IPS-20b (cell line): ENCODE measurements at regions not wholly inside any gene's neighbourhood (a gene's known extent, or its start where the extent isn't known, plus 50 kb on each side); places are given as distances from the start of the nearest gene placed in this dataset.

Source experiments
- H3K27ac ChIP-seq: one replicate; pipeline ENCODE4 v1.5.1; 2013; ENCODE audit warnings: low read length
- H3K27me3 ChIP-seq: 2 replicates; pipeline ENCODE4 v1.6.1; 2013; ENCODE audit warnings: mild to moderate bottlenecking, low read length, inconsistent platforms; ENCODE audit not compliant: insufficient read depth
- H3K36me3 ChIP-seq: 2 replicates; pipeline ENCODE4 v1.6.1; 2013; ENCODE audit warnings: low read depth, mild to moderate bottlenecking, inconsistent platforms, low read length, moderate library complexity; ENCODE audit not compliant: insufficient read depth
- H3K4me1 ChIP-seq: 2 replicates; pipeline ENCODE4 v1.6.1; 2013; ENCODE audit warnings: mild to moderate bottlenecking, control low read depth, inconsistent platforms, low read length, moderate library complexity; ENCODE audit not compliant: insufficient read depth
- H3K4me3 ChIP-seq: 2 replicates; pipeline ENCODE4 v1.5.1; 2013; ENCODE audit warnings: mild to moderate bottlenecking, low read length, inconsistent platforms
- H3K9ac ChIP-seq: 2 replicates; pipeline ENCODE4 v1.6.1; 2013; ENCODE audit warnings: low read depth, mild to moderate bottlenecking, inconsistent platforms, low read length, moderate library complexity
- H3K9me3 ChIP-seq: 2 replicates; pipeline ENCODE4 v1.6.1; 2013; ENCODE audit warnings: mild to moderate bottlenecking, low read depth, low read length, inconsistent platforms; ENCODE audit not compliant: insufficient read depth

DNA sequence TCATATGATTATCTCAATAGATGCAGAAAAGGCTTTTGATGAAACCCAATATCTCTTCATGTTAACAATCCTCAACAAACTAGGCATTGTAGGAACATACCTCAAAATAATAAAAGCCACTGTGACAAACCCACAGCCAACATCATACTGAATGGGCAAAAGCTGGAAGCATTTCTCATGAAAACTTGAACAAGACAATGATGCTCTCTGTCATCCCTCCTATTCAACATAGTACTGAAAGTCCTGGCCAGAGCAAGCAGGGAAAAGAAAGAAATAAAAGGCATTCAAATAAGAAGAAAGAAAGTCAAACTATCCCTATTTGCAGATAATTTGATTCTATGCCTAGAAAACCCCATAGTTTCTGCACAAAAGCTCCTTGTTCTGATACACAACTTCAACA is 999.2 kb upstream of the GOT2 start:
- Histone ChIP-seq H3K9ac (no peak overlapping the region), H3K4me1 (no peaks in the 10 kb centered on the region), H3K27ac (no peak overlapping the region), H3K27me3 (no peaks in the 10 kb centered on the region), H3K36me3 (no peaks in the 10 kb centered on the region), H3K9me3 (no peaks in the 10 kb centered on the region), H3K4me3 (no peak overlapping the region)

GRCh38 chr16:59729613-59730012 is 995.5 kb upstream of the GOT2 start:
- Histone ChIP-seq H3K36me3 (no peaks in the 10 kb centered on the region), H3K27me3 (no peaks in the 10 kb centered on the region), H3K9ac (no peak overlapping the region), H3K4me3 (no peak overlapping the region), H3K9me3 (no peaks in the 10 kb centered on the region), H3K4me1 (no peaks in the 10 kb centered on the region), H3K27ac (no peak overlapping the region)

GRCh38 chr16:59719121-59719520 is 985.0 kb upstream of the GOT2 start:
- no peak overlapping the region for H3K9ac ChIP-seq
- no peak overlapping the region for H3K4me3 ChIP-seq
- H3K36me3 ChIP-seq: no peaks in the 10 kb centered on the region
- H3K27me3 ChIP-seq: no peaks in the 10 kb centered on the region
- no peaks in the 10 kb centered on the region for H3K9me3 ChIP-seq
- H3K27ac ChIP-seq: no peak overlapping the region
- H3K4me1 ChIP-seq: no peaks in the 10 kb centered on the region

- H3K27ac ChIP-seq: no peak overlapping the region
- no peaks in the 10 kb centered on the region for H3K4me1 ChIP-seq
- H3K27me3 ChIP-seq: no peaks in the 10 kb centered on the region
- H3K4me3 ChIP-seq: no peak overlapping the region
- no peak overlapping the region for H3K9ac ChIP-seq
- no peaks in the 10 kb centered on the region for H3K36me3 ChIP-seq
- no peaks in the 10 kb centered on the region for H3K9me3 ChIP-seq
These were observed 973.5 kb upstream of the GOT2 start for GRCh38 chr16:59707436-59708226.

- H3K9ac ChIP-seq: no peak overlapping the region
- H3K4me3 ChIP-seq: no peak overlapping the region
- H3K27me3 ChIP-seq: no peaks in the 10 kb centered on the region
- H3K4me1 ChIP-seq: no peaks in the 10 kb centered on the region
- H3K9me3 ChIP-seq: no peaks in the 10 kb centered on the region
- H3K36me3 ChIP-seq: no peaks in the 10 kb centered on the region
- H3K27ac ChIP-seq: no peak overlapping the region
These were observed 968.1 kb upstream of the GOT2 start for GRCh38 chr16:59701963-59702930.

DNA sequence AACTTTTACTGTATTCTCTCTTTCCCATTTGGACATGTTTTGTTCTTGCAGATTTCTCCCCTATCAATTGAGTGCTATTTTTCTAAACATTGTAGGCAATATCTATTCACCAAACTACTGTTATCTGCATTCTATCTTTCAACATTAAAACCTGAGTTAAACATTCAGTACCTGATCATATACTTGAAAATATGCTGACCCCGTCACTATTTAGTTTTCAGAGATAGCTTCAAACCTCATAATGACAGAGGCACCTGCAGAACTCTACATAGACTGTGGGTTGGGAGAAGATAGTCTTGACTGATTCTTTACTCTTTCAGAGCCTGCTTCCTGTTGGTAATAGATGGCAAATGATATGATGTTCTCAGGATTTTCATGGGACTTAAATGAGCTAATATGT is 965.7 kb upstream of the GOT2 start:
- Histone ChIP-seq H3K36me3 (no peaks in the 10 kb centered on the region), H3K4me3 (no peak overlapping the region), H3K9me3 (no peaks in the 10 kb centered on the region), H3K27me3 (no peaks in the 10 kb centered on the region), H3K4me1 (no peaks in the 10 kb centered on the region), H3K9ac (no peak overlapping the region), H3K27ac (no peak overlapping the region)

GRCh38 chr16:59698346-59699020 is 964.4 kb upstream of the GOT2 start:
- no peaks in the 10 kb centered on the region for H3K36me3 ChIP-seq
- H3K9me3 ChIP-seq: no peaks in the 10 kb centered on the region
- no peak overlapping the region for H3K4me3 ChIP-seq
- H3K4me1 ChIP-seq: no peaks in the 10 kb centered on the region
- H3K9ac ChIP-seq: no peak overlapping the region
- no peak overlapping the region for H3K27ac ChIP-seq
- H3K27me3 ChIP-seq: no peaks in the 10 kb centered on the region

- H3K36me3 ChIP-seq: no peaks in the 10 kb centered on the region
- no peak overlapping the region for H3K27ac ChIP-seq
- no peaks in the 10 kb centered on the region for H3K9me3 ChIP-seq
- no peak overlapping the region for H3K9ac ChIP-seq
- no peaks in the 10 kb centered on the region for H3K27me3 ChIP-seq
- H3K4me1 ChIP-seq: no peaks in the 10 kb centered on the region
- H3K4me3 ChIP-seq: no peak overlapping the region
These were observed 963.6 kb upstream of the GOT2 start for GRCh38 chr16:59697761-59698160.

DNA sequence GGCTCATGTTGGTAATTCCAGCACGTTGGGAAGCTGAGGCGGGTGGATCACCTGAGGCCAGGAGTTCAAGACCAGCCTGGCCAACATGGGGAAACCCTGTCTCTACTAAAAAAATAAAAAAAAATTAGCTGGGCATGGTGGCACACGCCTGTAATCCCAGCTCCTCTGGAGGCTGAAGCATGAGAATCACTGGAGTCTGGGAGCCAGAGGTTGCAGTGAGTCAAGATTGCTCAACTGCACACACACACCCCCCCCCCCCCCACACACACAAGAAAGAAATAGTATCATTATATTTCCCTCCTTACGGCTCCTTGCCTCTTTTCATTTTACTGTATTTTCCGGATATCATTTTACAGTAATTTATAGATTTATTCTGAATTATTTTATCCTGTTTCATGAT is 963.1 kb upstream of the GOT2 start:
- H3K4me1 ChIP-seq: no peaks in the 10 kb centered on the region

DNA sequence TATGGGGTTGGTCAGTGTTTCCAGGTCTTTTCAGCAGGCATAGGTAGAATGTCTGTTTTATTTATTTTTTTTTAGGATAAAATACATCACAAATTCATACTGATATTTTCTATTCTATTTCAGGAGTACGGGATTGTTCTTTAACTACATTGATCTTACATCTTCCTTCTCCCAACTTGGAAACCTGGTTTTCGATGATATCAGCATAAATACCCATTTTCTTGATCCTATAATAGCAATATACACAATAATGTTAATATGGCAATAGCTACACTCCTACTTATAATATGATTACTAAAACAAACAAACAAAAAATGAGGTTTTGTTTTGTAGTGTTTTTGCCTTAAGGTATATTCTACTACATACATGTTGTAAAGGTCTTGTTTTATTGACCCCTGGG is 962.4 kb upstream of the GOT2 start:
- no peaks in the 10 kb centered on the region for H3K27me3 ChIP-seq
- H3K27ac ChIP-seq: no peak overlapping the region
- no peaks in the 10 kb centered on the region for H3K9me3 ChIP-seq
- no peaks in the 10 kb centered on the region for H3K36me3 ChIP-seq
- H3K4me1 ChIP-seq: no peaks in the 10 kb centered on the region
- H3K9ac ChIP-seq: no peak overlapping the region
- H3K4me3 ChIP-seq: no peak overlapping the region

More for the DNA sequence above, 963.1 kb upstream of the GOT2 start:
- Histone ChIP-seq H3K9me3 (no peaks in the 10 kb centered on the region), H3K9ac (no peak overlapping the region), H3K4me3 (no peak overlapping the region), H3K27me3 (no peaks in the 10 kb centered on the region), H3K27ac (no peak overlapping the region), H3K36me3 (no peaks in the 10 kb centered on the region)

DNA sequence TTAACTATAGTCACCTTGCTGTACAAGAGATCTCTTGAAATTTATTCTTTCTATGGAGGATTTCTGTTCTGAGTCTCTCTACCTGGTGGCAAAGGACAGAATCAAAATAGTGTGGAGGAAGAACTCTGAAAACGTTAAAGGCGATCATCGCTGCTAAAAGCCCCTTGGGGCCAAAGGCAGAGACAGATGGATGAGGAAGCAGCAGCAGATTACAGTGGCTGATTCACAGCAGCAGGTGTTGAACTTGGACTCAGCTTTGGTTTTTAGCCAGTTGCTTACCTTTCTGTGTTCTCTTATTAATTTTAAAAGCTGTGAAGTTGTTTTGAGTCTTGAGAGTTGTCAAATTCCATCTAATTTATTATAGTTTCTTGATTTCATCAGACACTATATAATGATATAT is 956.1 kb upstream of the GOT2 start:
- Histone ChIP-seq H3K36me3 (no peaks in the 10 kb centered on the region), H3K27ac (no peak overlapping the region), H3K9ac (no peak overlapping the region), H3K9me3 (peaks cover 20% of the 10 kb centered on the region), H3K27me3 (no peaks in the 10 kb centered on the region), H3K4me3 (no peak overlapping the region), H3K4me1 (peaks cover 5% of the 10 kb centered on the region; the same call in 1 of the 2 replicates)
